CD4-positive, alpha-beta T cell (primary cell): ENCODE measurements at regions not wholly inside any gene's neighbourhood (a gene's known extent, or its start where the extent isn't known, plus 50 kb on each side); places are given as distances from the start of the nearest gene placed in this dataset.

Experiments
- ATAC-seq: fragments of 200-7000 bp; cut with Tn5 transposase; one replicate; pipeline ENCODE4 v1.10.0; 2022; ENCODE audit warnings: mild to moderate bottlenecking; ENCODE audit not compliant: poor library complexity
- CTCF ChIA-PET: fragments of 350-600 bp; sonication (Branson Sonifier 250); formaldehyde crosslinking; loops from one replicate; lab custom pipeline; 2021; ENCODE audit warnings: antibody characterized with exemption, inconsistent platforms; lab: Charles Lee
- POLR2A ChIA-PET: fragments of 350-600 bp; sonication (Branson Sonifier 250); formaldehyde crosslinking; loops from one replicate; lab custom pipeline; 2021; ENCODE audit warnings: antibody characterized with exemption, inconsistent platforms; lab: Charles Lee
- DNase-seq, 14 experiments: peaks; one replicate each; pipeline ENCODE4 v3.0.0-alpha.2; 2013 to 2020; ENCODE audit warnings: mixed read lengths in 2 of 14
- H3K27ac ChIP-seq, 2 donors: one replicate each; pipeline versions ENCODE4 v1.5.1 to v1.7.0; 2013; ENCODE audit warnings: low read length in 2 of 2, low read depth in 1 of 2, mild to moderate bottlenecking in 1 of 2
- H3K27me3 ChIP-seq, 2 experiments: 1 replicate in 1 of 2; 2 replicates in 1 of 2; pipeline versions ENCODE4 v1.6.1 to v1.7.0; 2013; ENCODE audit warnings: low read length in 2 of 2, control low read depth in 1 of 2, mild to moderate bottlenecking in 1 of 2, moderate library complexity in 1 of 2; ENCODE audit not compliant: insufficient read depth in 2 of 2, control insufficient read depth in 1 of 2
- H3K36me3 ChIP-seq: one replicate; pipeline ENCODE4 v1.6.1; 2013; ENCODE audit warnings: low read length, control low read depth; ENCODE audit not compliant: insufficient read depth
- H3K4me1 ChIP-seq: one replicate; pipeline ENCODE4 v1.6.1; 2013; ENCODE audit warnings: low read length, control low read depth; ENCODE audit not compliant: insufficient read depth
- H3K4me3 ChIP-seq: one replicate; pipeline ENCODE4 v1.5.1; 2013; ENCODE audit warnings: mild to moderate bottlenecking, low read length, moderate library complexity
- H3K9me3 ChIP-seq, 2 experiments: 1 replicate in 1 of 2; 2 replicates in 1 of 2; pipeline versions ENCODE4 v1.6.1 to v1.7.0; 2013; ENCODE audit warnings: low read length in 2 of 2, mild to moderate bottlenecking in 2 of 2, control low read depth in 1 of 2, moderate library complexity in 1 of 2; ENCODE audit not compliant: control insufficient read depth in 1 of 2, insufficient read depth in 1 of 2
- H3K27ac Mint-ChIP-seq: one replicate; pipeline ENCODE4 v1.8.0; 2020; ENCODE audit warnings: mixed read lengths
- H3K27me3 Mint-ChIP-seq: one replicate; pipeline ENCODE4 v1.8.0; 2021; ENCODE audit warnings: mixed read lengths
- H3K36me3 Mint-ChIP-seq: one replicate; pipeline ENCODE4 v1.8.0; 2021; ENCODE audit warnings: low read depth, mixed read lengths
- H3K4me1 Mint-ChIP-seq: one replicate; pipeline ENCODE4 v1.8.0; 2021; ENCODE audit warnings: low read depth, mixed read lengths
- H3K4me3 Mint-ChIP-seq: one replicate; pipeline ENCODE4 v1.8.0; 2020; ENCODE audit warnings: mild to moderate bottlenecking, mixed read lengths
- H3K9me3 Mint-ChIP-seq: one replicate; pipeline ENCODE4 v1.8.0; 2020; ENCODE audit warnings: mixed read lengths
- intact Hi-C, 2 experiments: fragments of 100-400 bp; cut with DNase I in 1 of 2; cut with micrococcal nuclease in 1 of 2; formaldehyde crosslinking; loops; one replicate each; pipeline versions ENCODE4 v1.15.1 to v1.9.0; 2023 to 2025; cut with DNase I, micrococcal nuclease
- TF ChIP-seq, protein P1 (sequence below): fragments of 200-600 bp; IDR thresholded peaks from one replicate; pipeline ENCODE4 v1.8.0; 2022; ENCODE audit warnings: antibody characterized with exemption, mild to moderate bottlenecking

- Histone ChIP-seq H3K9me3 (peaks cover 0 to 9% of the 10 kb centered on the region in 2 experiments), H3K27ac (no peak overlapping the region), H3K36me3 (no peaks in the 10 kb centered on the region), H3K27me3 (no peaks in the 10 kb centered on the region), H3K4me1 (no peaks in the 10 kb centered on the region), H3K4me3 (no peak overlapping the region)
- no peak for DNase-seq
- Mint-ChIP-seq H3K9me3 (peaks cover 4% of the 10 kb centered on the region), H3K4me1 (no peaks in the 10 kb centered on the region), H3K4me3 (no peak overlapping the region), H3K27me3 (no peaks in the 10 kb centered on the region), H3K27ac (no peak overlapping the region), H3K36me3 (no peaks in the 10 kb centered on the region)
- TF ChIP-seq, protein P1, sequence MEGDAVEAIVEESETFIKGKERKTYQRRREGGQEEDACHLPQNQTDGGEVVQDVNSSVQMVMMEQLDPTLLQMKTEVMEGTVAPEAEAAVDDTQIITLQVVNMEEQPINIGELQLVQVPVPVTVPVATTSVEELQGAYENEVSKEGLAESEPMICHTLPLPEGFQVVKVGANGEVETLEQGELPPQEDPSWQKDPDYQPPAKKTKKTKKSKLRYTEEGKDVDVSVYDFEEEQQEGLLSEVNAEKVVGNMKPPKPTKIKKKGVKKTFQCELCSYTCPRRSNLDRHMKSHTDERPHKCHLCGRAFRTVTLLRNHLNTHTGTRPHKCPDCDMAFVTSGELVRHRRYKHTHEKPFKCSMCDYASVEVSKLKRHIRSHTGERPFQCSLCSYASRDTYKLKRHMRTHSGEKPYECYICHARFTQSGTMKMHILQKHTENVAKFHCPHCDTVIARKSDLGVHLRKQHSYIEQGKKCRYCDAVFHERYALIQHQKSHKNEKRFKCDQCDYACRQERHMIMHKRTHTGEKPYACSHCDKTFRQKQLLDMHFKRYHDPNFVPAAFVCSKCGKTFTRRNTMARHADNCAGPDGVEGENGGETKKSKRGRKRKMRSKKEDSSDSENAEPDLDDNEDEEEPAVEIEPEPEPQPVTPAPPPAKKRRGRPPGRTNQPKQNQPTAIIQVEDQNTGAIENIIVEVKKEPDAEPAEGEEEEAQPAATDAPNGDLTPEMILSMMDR = no peak
- ChIA-PET CTCF (no interaction called here), POLR2A (no interaction called here)
- intact Hi-C loops = no loop called here
- no peak for ATAC-seq
Observed at GRCh38 chr18:41418598-41418997, 536.4 kb upstream of the PIK3C3 start.

GRCh38 chr18:41416044-41416443, 539.0 kb upstream of the PIK3C3 start:
- CTCF ChIA-PET = no interaction called here
- TF ChIP-seq, protein P1 = no peak

GRCh38 chr18:41410006-41410405, 545.0 kb upstream of the PIK3C3 start:
- Histone ChIP-seq H3K36me3 (no peaks in the 10 kb centered on the region), H3K4me1 (no peaks in the 10 kb centered on the region), H3K4me3 (no peak overlapping the region), H3K27ac (no peak overlapping the region), H3K9me3 (peaks cover 0 to 9% of the 10 kb centered on the region in 2 experiments), H3K27me3 (no peaks in the 10 kb centered on the region)
- intact Hi-C loops = no loop called here
- no peaks in the 10 kb centered on the region for H3K36me3 Mint-ChIP-seq
- no peak for DNase-seq
- POLR2A ChIA-PET = no interaction called here
- TF ChIP-seq, protein P1 = no peak
- no peaks in the 10 kb centered on the region for H3K4me1 Mint-ChIP-seq
- no peak overlapping the region for H3K4me3 Mint-ChIP-seq
- H3K9me3 Mint-ChIP-seq = peaks cover 16% of the 10 kb centered on the region
- ATAC-seq = no peak
- CTCF ChIA-PET = no interaction called here
- H3K27ac Mint-ChIP-seq = no peak overlapping the region
- no peaks in the 10 kb centered on the region for H3K27me3 Mint-ChIP-seq

More at GRCh38 chr18:41416044-41416443, 539.0 kb upstream of the PIK3C3 start:
- Histone ChIP-seq H3K4me1 (no peaks in the 10 kb centered on the region), H3K36me3 (no peaks in the 10 kb centered on the region), H3K27ac (no peak overlapping the region), H3K9me3 (peaks cover 0 to 9% of the 10 kb centered on the region in 2 experiments), H3K27me3 (no peaks in the 10 kb centered on the region), H3K4me3 (no peak overlapping the region)
- H3K9me3 Mint-ChIP-seq = peaks cover 11% of the 10 kb centered on the region
- POLR2A ChIA-PET = no interaction called here
- no peaks in the 10 kb centered on the region for H3K4me1 Mint-ChIP-seq
- no peak overlapping the region for H3K4me3 Mint-ChIP-seq
- H3K36me3 Mint-ChIP-seq = no peaks in the 10 kb centered on the region
- intact Hi-C loops = no loop called here
- DNase-seq (no peak), ATAC-seq (no peak)
- no peaks in the 10 kb centered on the region for H3K27me3 Mint-ChIP-seq
- H3K27ac Mint-ChIP-seq = no peak overlapping the region
